Stomach (tissue), 8 donors: ENCODE measurements at regions not wholly inside any gene's neighbourhood (a gene's known extent, or its start where the extent isn't known, plus 50 kb on each side); places are given as distances from the start of the nearest gene placed in this dataset.

Source experiments
- DNase-seq, 2 donors: peaks; one replicate each; pipeline versions ENCODE4 v3.0.0 to v3.0.0-alpha.2; 2013 to 2019
- H3K27ac ChIP-seq, 5 donors: fragments of 200-600 bp in 4 of 5; sonication (generic) in 4 of 5; one replicate each; pipeline ENCODE4 v1.5.1; 2013 to 2019; ENCODE audit warnings: mild to moderate bottlenecking in 1 of 5, moderate library complexity in 1 of 5
- H3K27me3 ChIP-seq, 3 donors: fragments of 200-600 bp; sonication (generic); one replicate each; pipeline ENCODE4 v1.5.1; 2017 to 2019; ENCODE audit warnings: mixed run types in 1 of 3
- H3K36me3 ChIP-seq, 4 donors: fragments of 200-600 bp; sonication (generic); 1 replicate in 3 of 4; 2 replicates in 1 of 4; pipeline ENCODE4 v1.5.1; 2016 to 2019
- H3K4me1 ChIP-seq, 4 donors: fragments of 200-600 bp; sonication (generic); one replicate each; pipeline ENCODE4 v1.5.1; 2016 to 2019
- H3K4me3 ChIP-seq, 4 donors: fragments of 200-600 bp; sonication (generic) in 3 of 4; one replicate each; pipeline ENCODE4 v1.5.1; 2016 to 2019; ENCODE audit warnings: mild to moderate bottlenecking in 1 of 4
- H3K9me3 ChIP-seq, 4 donors: fragments of 200-600 bp; sonication (generic); one replicate each; pipeline ENCODE4 v1.5.1; 2016 to 2019
- CTCF ChIP-seq, 7 experiments: fragments of 450-650 bp in 4 of 7; fragments of 200-600 bp in 3 of 7; sonication (generic) in 3 of 7; IDR thresholded peaks; one replicate each; pipeline ENCODE4 v1.5.1; 2016 to 2019; ENCODE audit warnings: antibody characterized with exemption in 7 of 7, control low read depth in 2 of 7, mild to moderate bottlenecking in 1 of 7
- EP300 ChIP-seq: sonication (generic); formaldehyde crosslinking; IDR thresholded peaks from one replicate; pipeline ENCODE4 v1.6.1; 2017; ENCODE audit warnings: antibody characterized with exemption
- POLR2A ChIP-seq, 4 donors: fragments of 450-650 bp; IDR thresholded peaks; one replicate each; pipeline ENCODE4 v1.6.1; 2016; ENCODE audit warnings: antibody characterized with exemption in 4 of 4, control low read depth in 2 of 4, mild to moderate bottlenecking in 1 of 4, moderate library complexity in 1 of 4
- POLR2AphosphoS5 ChIP-seq, 3 donors: sonication (generic); formaldehyde crosslinking; IDR thresholded peaks; one replicate each; pipeline ENCODE4 v1.6.1; 2016; ENCODE audit warnings: antibody characterized with exemption in 3 of 3
- WGBS, 5 donors: extraction: QIAGEN DNeasy Blood & Tissue Kit in 3 of 5; methylation state at CpG; one replicate each; pipeline versions ENCODE4 v1.1.5 to v1.1.7; 2013 to 2018; 5-methylcytosine and 5-hydroxymethylcytosine counted together
- intact Hi-C: fragments of 100-400 bp; cut with DNase I; formaldehyde crosslinking; loops from one replicate; pipeline ENCODE4 v1.15.1; 2023; ENCODE audit warnings: low total_unique reads
- donor health status: healthy with polysubstance abuse.
- donor health status: Bipolar disorder and iron deficiency.
- donor health status: healthy.

- H3K36me3 ChIP-seq = no peaks in the 10 kb centered on the region
- peak in 1 of 2 donors; percentile 9 for DNase-seq
- H3K27me3 ChIP-seq = no peaks in the 10 kb centered on the region
- H3K9me3 ChIP-seq = no peaks in the 10 kb centered on the region
- WGBS, 5 donors = 37 to 44% (median 38%) methylated on average over 9 of the region's 9 CpGs
- no peak overlapping the region for H3K27ac ChIP-seq
- H3K4me3 ChIP-seq = no peak overlapping the region
- intact Hi-C loops = no loop called here
- no peaks in the 10 kb centered on the region for H3K4me1 ChIP-seq
- TF ChIP-seq EP300 (no peak), CTCF (IDR thresholded peaks at IDR 0.05) (no peak), POLR2A (IDR thresholded peaks at IDR 0.05) (no peak), POLR2AphosphoS5 (IDR thresholded peaks at IDR 0.05) (no peak)
Measured at GRCh38 chr2:221818616-221819320, 246.7 kb upstream of the EPHA4 start.

- no peak for TF ChIP-seq POLR2AphosphoS5 (IDR thresholded peaks at IDR 0.05)
- TF ChIP-seq CTCF (IDR thresholded peaks at IDR 0.05) = no peak
- no peak for TF ChIP-seq EP300
- TF ChIP-seq POLR2A (IDR thresholded peaks at IDR 0.05) = no peak
- Histone ChIP-seq H3K36me3 (no peaks in the 10 kb centered on the region), H3K4me3 (no peak overlapping the region), H3K4me1 (no peaks in the 10 kb centered on the region), H3K27ac (no peak overlapping the region), H3K27me3 (no peaks in the 10 kb centered on the region), H3K9me3 (no peaks in the 10 kb centered on the region)
- intact Hi-C loops = no loop called here
- WGBS, 5 donors = 85 to 100% (median 93%) methylated on average over 3 of the region's 3 CpGs
- DNase-seq = no peak
Measured at GRCh38 chr2:221817878-221818277, 245.8 kb upstream of the EPHA4 start.

GRCh38 chr2:221817052-221817451, 244.9 kb upstream of the EPHA4 start:
- TF ChIP-seq POLR2AphosphoS5 (IDR thresholded peaks at IDR 0.05) (no peak), EP300 (no peak), CTCF (IDR thresholded peaks at IDR 0.05) (no peak), POLR2A (IDR thresholded peaks at IDR 0.05) (no peak)
- Histone ChIP-seq H3K27me3 (no peaks in the 10 kb centered on the region), H3K4me1 (no peaks in the 10 kb centered on the region), H3K4me3 (no peak overlapping the region), H3K27ac (no peak overlapping the region), H3K9me3 (no peaks in the 10 kb centered on the region), H3K36me3 (no peaks in the 10 kb centered on the region)
- WGBS, 5 donors = 81 to 97% (median 94%) methylated on average over 4 of the region's 4 CpGs
- intact Hi-C loops = no loop called here
- no peak for DNase-seq

GRCh38 chr2:221816566-221816965, 244.5 kb upstream of the EPHA4 start:
- no peaks in the 10 kb centered on the region for H3K36me3 ChIP-seq
- no peaks in the 10 kb centered on the region for H3K9me3 ChIP-seq
- no peak for DNase-seq
- no peak overlapping the region for H3K27ac ChIP-seq
- 83 to 93% (median 90%) methylated on average over 9 of the region's 9 CpGs for WGBS, 5 donors
- intact Hi-C loops = no loop called here
- H3K4me1 ChIP-seq = no peaks in the 10 kb centered on the region
- H3K4me3 ChIP-seq = no peak overlapping the region
- no peaks in the 10 kb centered on the region for H3K27me3 ChIP-seq
- TF ChIP-seq EP300 (no peak), POLR2AphosphoS5 (IDR thresholded peaks at IDR 0.05) (no peak), CTCF (IDR thresholded peaks at IDR 0.05) (no peak), POLR2A (IDR thresholded peaks at IDR 0.05) (no peak)
